NCI-H1436 (cell line): ENCODE measurements at regions not wholly inside any gene's neighbourhood (a gene's known extent, or its start where the extent isn't known, plus 50 kb on each side); places are given as distances from the start of the nearest gene placed in this dataset.

Experiments used
- DNase-seq: peaks from one replicate; lab custom pipeline; 2025; lab: John Stamatoyannopoulos, UW

- no peak for DNase-seq
These were observed 1676.7 kb upstream of the TENM3 start for GRCh38 chr4:180566492-180566891.

DNA sequence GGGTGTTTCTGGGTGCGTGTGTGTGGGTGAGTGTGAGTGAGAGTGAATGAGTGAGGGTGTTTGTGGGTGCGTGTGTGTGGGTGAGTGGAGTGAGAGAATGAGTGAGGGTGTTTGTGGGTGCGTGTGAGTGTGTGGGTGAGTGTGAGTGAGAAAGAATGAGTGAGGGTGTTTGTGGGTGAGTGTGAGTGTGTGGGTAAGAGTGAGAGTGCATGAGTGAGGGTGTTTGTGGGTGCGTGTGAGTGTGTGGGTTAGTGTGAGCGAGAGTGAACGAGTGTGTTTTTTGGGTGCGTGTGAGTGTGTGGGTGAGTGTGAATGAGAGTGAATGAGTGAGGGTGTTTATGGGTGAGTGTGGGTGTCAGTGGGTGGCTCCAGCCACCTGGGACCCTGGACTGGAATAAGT, 1676.1 kb upstream of the TENM3 start:
- DNase-seq: no peak

DNA sequence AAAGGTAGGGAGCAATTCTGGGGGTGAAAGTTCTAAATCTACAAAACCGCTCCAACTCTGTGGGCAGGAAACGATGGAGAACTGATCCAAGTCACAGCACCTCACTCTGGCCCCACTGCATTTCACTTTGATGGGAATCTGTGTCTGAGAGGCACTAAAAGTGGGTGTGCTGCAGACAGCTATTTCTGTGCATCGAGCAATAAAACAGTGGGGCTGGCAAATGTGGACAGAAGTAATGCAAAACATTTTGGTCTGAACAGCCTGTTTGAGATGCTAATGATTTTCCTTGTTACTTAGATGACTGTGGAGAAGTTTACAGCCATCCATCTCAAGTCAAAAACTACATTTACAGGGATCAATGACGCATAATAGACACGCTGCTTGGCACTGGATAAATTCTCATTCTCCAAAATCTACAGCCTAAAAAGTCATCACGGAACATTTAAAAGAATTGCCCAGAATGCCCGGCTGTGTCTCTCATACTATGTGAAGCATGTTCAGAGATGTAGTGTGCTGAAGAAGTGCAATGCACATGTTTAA, 1671.6 kb upstream of the TENM3 start:
- no peak for DNase-seq

- DNase-seq: no peak
These were observed 1665.0 kb upstream of the TENM3 start for GRCh38 chr4:180578175-180578574.

- DNase-seq: no peak
These were observed 1662.1 kb upstream of the TENM3 start for GRCh38 chr4:180581061-180581460.

- DNase-seq: no peak
These were observed 1655.8 kb upstream of the TENM3 start for GRCh38 chr4:180587379-180587778.

DNA sequence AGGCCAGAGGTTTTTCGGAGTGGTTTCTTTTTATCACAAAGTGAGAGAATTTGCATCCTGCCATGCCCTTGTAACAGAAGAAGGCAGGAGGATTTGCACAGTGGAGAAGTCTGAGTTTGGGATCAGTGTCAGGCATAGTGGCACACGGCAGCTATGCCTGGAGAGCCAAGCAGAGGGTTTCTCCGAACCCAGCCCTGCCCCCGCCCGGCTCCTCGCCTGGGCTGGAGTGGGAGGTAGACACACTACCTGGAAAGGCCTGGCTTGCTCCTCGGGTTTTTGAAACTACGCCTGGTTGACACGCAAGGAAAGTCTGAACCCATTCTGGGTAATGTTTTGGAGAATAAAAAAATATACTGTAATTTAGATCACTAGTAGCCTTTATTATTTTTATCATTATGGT, 1653.6 kb upstream of the TENM3 start:
- no peak for DNase-seq

DNA sequence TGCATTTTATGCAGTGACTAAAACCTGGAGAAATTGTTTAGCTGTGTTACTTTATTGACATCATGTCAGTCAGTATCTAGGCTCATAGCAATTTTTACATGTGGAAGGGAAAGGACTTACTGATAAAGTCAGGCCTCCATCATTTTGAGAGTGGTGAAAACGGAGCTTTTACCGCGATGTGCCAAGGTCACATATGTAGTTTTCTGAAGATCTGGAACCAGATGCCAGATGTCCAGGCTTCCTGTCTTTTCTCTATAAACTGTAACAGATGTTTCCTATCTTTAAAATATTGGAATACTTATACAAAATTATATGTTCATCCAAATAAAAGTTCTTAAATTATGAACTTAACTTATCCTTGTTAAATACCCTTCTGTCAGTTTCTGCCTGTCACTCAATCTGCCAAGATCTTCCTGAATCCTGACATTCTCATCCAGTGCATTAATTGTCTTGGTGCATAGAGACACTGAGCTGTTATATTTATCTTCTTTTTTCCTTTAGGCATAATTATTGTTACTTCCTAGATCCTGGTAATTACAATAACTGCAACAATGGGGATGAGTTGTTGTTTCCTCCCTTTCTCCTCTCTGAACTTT, 1646.2 kb upstream of the TENM3 start:
- no peak for DNase-seq

DNA sequence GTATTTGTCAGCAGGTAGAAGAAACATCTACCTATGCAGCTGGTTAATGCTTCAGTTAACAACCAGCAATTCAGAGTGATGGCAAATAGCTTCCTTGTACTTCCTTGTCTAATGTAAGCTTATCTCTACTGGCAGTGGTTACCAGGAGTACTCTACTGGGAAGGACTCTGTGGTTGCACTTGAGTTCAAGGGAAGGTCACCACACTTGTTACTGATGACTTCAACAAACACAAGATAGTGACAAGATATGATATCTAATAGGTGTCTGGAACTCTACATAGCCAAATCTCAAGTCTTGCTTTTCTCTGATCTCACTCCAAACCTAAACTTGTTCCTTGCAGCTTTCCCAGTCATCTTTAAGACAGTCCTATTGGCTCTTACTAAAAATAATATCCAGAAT, 1644.9 kb upstream of the TENM3 start:
- DNase-seq: no peak

- DNase-seq: no peak
These were observed 1639.4 kb upstream of the TENM3 start for GRCh38 chr4:180603791-180604190.

GRCh38 chr4:180610324-180610723, 1632.9 kb upstream of the TENM3 start:
- DNase-seq: no peak

DNA sequence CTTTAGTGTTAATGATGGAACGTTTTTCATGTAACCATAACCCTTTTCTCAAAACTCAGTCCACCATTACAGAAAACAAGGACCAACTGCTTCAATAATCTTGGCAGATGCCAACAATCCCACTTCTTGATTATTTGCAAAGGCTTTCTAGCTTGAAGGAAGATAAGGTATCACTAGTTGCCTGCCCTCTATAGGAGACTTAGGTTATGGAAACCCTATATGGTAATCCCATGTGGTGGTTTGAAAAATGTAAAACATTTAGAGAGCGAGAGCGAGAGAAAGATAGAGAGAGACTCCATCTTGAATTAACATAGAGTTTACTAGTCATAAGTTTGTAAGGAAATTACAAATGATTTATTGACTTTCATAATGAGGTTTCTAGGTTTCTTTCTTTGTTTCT, 1627.5 kb upstream of the TENM3 start:
- DNase-seq: no peak

- no peak for DNase-seq
These were observed 1626.0 kb upstream of the TENM3 start for GRCh38 chr4:180617196-180617595.

DNA sequence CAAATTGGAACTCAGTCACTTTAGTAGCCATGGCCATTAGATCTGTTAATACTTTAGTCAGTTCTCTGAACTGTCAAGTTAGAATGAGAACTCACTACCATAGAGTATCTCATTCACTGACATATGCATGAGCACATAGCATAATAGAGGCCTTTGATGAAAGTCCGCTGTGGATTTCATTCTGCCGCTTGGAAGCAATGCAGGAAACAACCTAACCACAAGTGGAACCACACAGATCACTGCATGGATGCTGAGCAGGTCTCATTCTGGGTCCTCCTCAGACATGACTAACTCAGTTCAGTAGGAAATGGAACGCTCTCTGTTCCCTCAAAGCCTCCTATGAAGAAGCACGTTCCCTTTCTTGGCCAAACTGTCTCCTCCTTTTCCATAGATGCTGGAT, 1624.8 kb upstream of the TENM3 start:
- DNase-seq: no peak

DNA sequence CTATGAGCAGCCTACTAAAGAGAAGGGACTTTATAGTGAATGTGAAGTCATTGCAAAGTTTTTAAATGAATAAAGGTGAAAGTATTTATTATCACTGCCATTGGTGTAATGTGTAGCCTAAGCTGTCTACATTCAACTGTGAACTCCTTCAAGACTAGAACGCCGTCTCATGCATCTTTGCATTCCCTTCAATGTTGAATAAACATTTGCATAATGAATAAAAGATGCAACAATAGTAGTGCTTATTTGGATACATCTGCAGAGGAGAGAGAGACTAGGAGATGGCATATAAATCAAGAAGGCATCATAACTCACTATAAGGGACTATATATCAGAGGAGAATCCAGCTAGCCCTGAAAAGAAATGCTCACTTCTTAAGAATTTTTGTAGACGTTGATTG, 1623.8 kb upstream of the TENM3 start:
- no peak for DNase-seq

- DNase-seq: no peak
These were observed 1620.9 kb upstream of the TENM3 start for GRCh38 chr4:180622254-180622653.

- DNase-seq: no peak
These were observed 1617.5 kb upstream of the TENM3 start for GRCh38 chr4:180625653-180626052.

DNA sequence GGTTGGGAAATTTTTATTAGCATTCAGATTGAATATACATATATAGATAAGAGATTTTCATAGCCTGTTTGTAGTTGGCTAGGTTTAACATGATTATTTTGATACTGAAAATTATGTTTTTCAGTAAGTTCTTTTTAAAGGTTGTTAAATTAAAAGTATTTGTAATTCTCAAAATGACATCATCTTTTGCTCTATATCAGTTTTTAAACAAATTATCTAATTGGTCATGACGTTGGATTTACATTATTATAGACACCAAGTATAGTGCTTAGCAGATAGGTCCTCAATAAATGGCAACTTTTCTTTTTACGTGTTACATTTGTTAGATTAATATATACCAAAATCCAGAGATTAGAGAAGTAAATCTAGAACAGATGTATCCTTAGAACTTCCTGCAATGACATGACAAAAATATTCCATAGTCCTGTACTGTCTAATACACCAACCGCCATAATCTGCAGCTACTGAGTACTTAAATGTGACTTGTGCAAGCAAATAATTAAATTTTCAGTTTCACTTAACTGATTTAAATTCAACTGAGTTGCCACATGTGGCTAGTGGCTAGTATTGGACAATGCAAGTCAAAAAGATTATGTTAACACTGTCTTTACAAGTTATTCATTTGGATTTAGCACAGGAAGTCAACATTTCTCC, 1613.1 kb upstream of the TENM3 start:
- no peak for DNase-seq

- no peak for DNase-seq
These were observed 1608.9 kb upstream of the TENM3 start for GRCh38 chr4:180634306-180634705.

GRCh38 chr4:180635281-180635680, 1607.9 kb upstream of the TENM3 start:
- DNase-seq: no peak

DNA sequence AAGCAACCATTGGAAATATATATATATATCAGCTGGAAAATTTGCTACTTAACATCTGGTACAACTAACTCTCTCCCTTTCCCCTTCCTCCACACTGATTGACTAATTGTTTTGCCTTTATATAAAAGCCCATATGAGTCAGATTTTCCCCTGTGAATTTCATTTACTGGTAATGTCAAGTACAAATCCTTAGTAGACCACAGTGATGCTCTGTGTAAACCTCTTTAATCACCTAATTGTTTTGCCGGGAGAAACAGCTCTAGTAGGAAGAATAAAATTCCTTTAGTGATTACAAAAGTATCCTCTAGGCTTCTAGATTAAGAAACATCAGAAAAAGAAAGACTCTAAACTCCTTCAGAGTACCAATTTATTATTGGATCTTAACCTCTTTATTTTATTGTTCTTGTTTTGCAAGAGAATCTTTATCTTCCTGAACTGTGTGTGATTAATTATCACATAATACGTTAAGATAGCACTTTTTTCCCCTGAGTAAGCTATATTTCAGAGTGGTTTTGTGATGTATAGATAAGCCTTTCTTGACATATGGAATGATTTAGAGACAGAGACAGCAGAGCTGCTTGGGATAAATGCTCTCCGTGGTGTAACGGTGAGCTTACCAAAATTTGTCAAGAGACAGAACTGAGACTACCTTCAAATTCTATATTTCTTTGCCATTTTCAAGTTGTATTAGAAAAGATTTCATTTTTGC, 1606.4 kb upstream of the TENM3 start:
- no peak for DNase-seq

- DNase-seq: no peak
These were observed 1605.6 kb upstream of the TENM3 start for GRCh38 chr4:180637616-180638015.

GRCh38 chr4:180640193-180640592, 1603.0 kb upstream of the TENM3 start:
- DNase-seq: no peak
